Sciatic nerve (tissue), 2 donors: ENCODE measurements at regions not wholly inside any gene's neighbourhood (a gene's known extent, or its start where the extent isn't known, plus 50 kb on each side); places are given as distances from the start of the nearest gene placed in this dataset.

ENCODE experiments used
- ATAC-seq: fragments of 200-7000 bp; cut with Tn5 transposase; one replicate; pipeline ENCODE4 v1.9.1; 2020; ENCODE audit warnings: mild to moderate bottlenecking, moderate library complexity
- DNase-seq: peaks from one replicate; pipeline ENCODE4 v3.0.0-alpha.2; 2020; ENCODE audit warnings: low spot score
- intact Hi-C: fragments of 100-400 bp; cut with DNase I; formaldehyde crosslinking; loops from one replicate; pipeline ENCODE4 v1.14.2; 2022
- donor health status: DM: no; HTN: no; CAD: no.
- donor health status: DM: no; HTN: no; CAD: no.

DNA sequence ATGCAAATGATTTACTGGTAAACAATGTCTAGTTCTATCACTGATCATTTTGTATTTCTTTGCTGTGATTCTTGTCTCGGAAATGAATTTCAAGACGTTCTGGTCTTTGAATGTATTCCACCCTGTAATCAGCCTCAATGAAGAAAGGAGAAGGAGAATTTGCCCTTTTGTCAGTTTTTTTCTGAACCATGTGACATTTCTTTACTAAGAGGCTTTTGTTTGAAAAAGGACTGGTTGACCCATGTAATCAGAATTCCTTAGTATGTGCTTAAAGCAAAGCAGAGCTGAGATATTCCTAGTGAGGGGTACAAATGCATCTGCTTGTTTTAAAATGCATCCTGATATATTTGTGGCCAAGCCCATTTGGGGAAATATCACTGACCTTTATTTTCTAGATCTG, 581.6 kb downstream of the ETV1 start:
- no peak for ATAC-seq
- intact Hi-C loops = no loop called here
- DNase-seq = no peak

- no peak for DNase-seq
- ATAC-seq = no peak
- intact Hi-C loops = no loop called here
Observed at GRCh38 chr7:13411151-13411550, 578.3 kb downstream of the ETV1 start.

DNA sequence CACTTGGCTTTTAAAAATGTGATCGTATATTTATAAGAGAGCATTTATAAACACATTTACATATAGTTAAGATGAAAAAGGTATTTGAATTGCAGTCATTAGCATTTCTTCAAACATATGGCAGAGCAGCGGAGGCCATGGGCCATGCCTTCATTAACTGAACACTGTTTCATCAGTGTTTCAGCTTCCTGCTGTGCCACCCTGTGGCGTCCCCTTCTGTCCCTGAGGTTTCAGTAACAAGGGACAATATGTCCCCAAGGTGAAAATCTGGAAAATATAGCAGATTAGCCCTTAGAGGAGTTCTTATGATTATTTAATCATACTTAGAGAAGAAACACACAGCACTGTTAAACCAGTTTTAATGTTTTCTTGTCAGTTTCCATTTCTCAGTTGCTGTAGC, 577.8 kb downstream of the ETV1 start:
- ATAC-seq (no peak), DNase-seq (no peak)
- intact Hi-C loops = no loop called here

DNA sequence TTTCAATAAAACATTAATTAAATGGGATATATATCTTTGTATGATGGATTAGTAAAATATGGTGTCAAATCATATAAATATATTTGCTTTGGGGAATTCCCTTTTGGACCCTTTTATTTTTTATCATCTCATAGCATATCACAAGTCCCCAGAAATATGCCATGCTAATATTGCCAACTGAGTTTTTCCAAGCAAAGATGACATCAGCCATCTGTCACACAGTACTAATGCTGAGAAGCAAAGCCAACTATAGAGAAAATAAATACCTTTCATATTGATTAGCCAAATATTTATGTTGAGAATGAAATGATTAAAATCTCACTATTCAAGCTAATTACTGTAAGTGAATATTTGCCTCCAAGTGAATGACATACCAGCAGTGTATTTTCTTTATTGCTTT, 575.3 kb downstream of the ETV1 start:
- DNase-seq (no peak), ATAC-seq (no peak)
- intact Hi-C loops = no loop called here

- intact Hi-C loops = no loop called here
- no peak for DNase-seq
- no peak for ATAC-seq
Observed at GRCh38 chr7:13414661-13415107, 574.8 kb downstream of the ETV1 start.

DNA sequence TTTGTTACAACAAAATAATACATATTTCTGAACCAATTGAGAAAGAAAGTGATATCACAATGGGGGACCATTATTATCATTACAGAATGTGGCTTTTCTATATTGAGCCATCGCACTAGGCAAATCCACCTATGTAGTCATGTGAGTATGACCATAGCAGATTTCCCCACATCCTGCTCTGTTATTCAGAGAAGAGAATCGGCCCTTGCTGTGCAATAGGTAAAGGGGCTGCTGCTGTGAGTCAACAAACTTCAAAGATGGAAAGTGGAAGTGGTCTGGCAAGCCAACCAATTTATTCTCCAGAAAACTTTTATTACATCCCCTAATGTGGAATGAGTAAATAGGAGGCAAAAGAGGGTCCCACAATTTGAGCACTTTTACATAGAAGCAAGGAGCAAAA, 573.4 kb downstream of the ETV1 start:
- intact Hi-C loops = no loop called here
- ATAC-seq (no peak), DNase-seq (no peak)

GRCh38 chr7:13416544-13416943, 572.9 kb downstream of the ETV1 start:
- ATAC-seq = no peak
- intact Hi-C loops = no loop called here

GRCh38 chr7:13420726-13421125, 568.7 kb downstream of the ETV1 start:
- intact Hi-C loops = no loop called here
- ATAC-seq (no peak), DNase-seq (no peak)

More at GRCh38 chr7:13416544-13416943, 572.9 kb downstream of the ETV1 start:
- DNase-seq = no peak

GRCh38 chr7:13421776-13422175, 567.7 kb downstream of the ETV1 start:
- ATAC-seq (no peak), DNase-seq (no peak)
- intact Hi-C loops = no loop called here

DNA sequence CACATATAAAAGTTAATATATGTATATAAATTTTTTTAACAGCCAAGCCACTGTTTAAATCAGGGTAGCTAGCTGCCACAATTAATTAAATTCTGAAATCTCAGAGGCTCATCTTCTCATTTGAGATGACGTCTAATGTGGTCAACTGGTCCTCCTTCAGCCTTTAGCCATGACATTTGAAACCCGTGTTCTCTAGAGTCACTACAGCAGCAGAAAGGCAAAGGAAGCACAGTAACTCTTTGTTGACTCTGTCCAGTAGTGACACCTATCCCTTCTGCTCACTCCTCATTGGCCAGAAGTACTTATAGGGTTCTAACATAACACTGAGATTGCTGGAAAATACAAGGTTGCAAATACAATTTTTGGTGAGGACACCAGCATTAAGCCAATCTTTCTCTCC, 555.5 kb downstream of the ETV1 start:
- ATAC-seq (no peak), DNase-seq (no peak)
- intact Hi-C loops = no loop called here

GRCh38 chr7:13442226-13442625, 547.2 kb downstream of the ETV1 start:
- ATAC-seq = no peak
- intact Hi-C loops = no loop called here
- DNase-seq = no peak

DNA sequence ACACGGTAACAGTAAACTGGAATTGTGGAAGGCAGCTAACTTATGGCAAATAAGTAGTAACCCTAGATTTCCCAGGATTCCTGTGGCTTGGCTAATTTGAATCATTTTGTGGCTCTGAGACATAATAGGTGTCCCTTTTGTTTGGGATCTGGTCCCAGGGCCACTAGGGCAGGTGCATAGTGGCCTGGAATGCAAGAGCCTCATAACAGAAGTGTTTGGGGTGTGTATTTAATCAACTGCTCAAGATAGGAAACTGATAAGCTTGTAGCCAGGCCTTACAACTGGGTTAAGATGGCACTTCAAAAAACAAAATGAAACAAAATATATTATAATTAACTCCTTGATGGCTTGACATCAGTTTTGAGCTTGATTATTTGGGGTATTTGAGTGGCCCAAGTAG, 541.8 kb downstream of the ETV1 start:
- no peak for ATAC-seq
- intact Hi-C loops = no loop called here

DNA sequence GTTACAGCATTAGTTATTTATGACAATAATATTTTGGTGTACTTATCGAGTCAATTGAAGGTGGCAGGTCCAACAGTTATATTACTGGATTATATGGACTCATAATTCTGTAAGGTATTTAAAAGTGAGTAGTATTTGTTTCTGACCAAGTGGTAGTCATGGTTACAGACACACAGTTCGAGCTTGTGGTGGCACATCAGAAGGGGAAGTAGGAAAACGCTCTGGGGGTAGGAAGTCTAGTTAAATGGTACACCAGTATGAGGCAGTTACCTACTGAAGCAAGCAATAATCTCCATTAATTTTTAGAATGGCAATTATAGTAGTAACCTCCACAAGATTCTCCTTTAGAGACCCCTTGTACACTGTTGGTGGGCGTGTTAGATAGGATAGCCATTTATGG, 541.2 kb downstream of the ETV1 start:
- ATAC-seq = no peak
- DNase-seq = no peak
- intact Hi-C loops = no loop called here

More for the DNA sequence above, 541.8 kb downstream of the ETV1 start:
- no peak for DNase-seq

GRCh38 chr7:13449460-13449859, 540.0 kb downstream of the ETV1 start:
- ATAC-seq = no peak
- DNase-seq = no peak
- intact Hi-C loops = no loop called here

- no peak for DNase-seq
- ATAC-seq = no peak
- intact Hi-C loops = no loop called here
Observed at GRCh38 chr7:13454916-13455592, 534.4 kb downstream of the ETV1 start.

GRCh38 chr7:13457790-13458189, 531.7 kb downstream of the ETV1 start:
- DNase-seq (no peak), ATAC-seq (no peak)
- intact Hi-C loops = no loop called here

GRCh38 chr7:13466874-13467547, 522.5 kb downstream of the ETV1 start:
- ATAC-seq (no peak), DNase-seq (no peak)
- intact Hi-C loops = no loop called here

DNA sequence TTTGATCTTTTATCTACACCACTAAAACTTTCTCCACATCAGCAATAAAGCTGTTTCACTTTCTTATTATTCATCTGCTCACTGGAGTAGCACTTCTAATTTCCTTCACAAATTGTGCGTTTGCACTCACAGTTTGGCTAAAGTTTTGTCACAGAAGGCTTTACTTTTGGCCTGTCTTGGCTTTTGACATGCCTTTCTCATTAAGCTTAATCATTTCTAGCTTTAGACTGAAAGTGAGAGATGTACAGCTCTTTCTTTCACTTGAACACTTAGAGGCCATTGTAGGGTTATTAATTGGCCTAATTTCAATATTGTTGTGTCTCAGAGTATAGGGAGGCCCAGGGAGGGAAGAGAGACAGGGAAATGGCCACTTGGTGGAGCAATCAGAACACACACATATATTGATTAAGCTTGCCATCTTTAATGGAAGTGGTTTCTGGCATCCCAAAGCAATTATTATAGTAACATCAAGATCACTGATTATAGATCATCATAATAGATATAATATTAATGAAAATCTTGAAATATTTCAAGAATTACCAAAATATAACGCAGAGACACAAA, 512.5 kb downstream of the ETV1 start:
- intact Hi-C loops = no loop called here
- ATAC-seq (no peak), DNase-seq (no peak)

- intact Hi-C loops = no loop called here
- DNase-seq (no peak), ATAC-seq (no peak)
Observed at GRCh38 chr7:13489386-13489785, 500.1 kb downstream of the ETV1 start.

DNA sequence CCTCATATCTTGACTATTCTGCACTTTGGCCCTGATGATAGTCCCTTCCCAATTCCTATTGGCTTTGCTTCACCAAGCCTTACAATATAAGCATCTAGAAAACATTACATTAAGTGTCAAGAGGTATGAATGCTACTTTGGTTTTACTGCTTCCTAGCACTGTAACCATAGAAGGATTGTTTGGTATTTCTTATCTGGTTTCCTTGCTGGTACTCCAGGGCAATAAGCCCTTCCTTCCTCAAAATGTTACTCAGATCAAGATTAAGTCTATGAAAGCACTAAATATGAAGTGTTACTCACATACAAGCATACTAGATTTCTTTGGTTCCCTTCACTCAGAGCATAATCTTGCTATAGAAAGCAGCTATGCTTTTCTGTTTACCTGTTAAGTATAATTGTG, 492.5 kb downstream of the ETV1 start:
- intact Hi-C loops = no loop called here
- ATAC-seq (no peak), DNase-seq (no peak)

GRCh38 chr7:13508586-13508985, 480.9 kb downstream of the ETV1 start:
- intact Hi-C loops = no loop called here
- DNase-seq (no peak), ATAC-seq (no peak)
